ENCODE measurements at regions not wholly inside any gene's neighbourhood (a gene's known extent, or its start where the extent isn't known, plus 50 kb on each side); places are given as distances from the start of the nearest gene placed in this dataset.

DNA sequence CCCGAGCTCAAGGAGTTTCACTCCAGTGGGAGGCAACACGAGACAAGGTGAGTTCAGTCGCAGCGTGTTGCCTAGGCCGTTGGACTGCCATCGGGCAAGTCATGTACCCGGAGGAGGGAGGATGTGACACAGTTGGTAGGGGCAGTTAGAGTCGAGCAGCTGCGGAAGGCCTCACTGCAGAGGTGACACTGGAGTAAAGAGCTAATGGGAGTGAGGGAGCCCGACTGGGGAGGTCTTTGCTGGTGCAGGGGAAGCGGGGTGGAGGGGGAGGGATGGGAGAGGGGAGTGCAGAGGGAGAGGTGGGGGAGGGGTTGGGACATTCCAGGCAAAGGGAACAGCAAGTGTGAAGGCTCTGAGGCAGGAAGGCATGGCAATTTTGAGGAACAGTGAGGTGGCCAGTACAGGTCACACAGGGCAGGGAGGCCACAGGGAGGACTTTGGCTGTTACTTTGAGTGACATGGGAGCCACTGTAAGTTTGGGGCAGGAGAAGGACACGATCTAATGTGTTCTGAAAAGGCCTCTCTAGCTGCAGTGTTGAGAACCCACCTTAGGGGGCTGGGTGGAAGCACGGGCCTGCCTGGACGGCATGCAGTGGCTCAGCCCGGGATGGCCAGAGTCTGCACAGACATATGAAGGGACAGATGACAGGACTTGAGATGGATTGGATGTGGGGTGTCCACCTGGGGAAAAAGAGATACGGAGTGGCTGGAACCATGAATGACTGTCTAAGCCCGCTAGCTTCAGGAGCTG lies 61.1 kb downstream of the KCNF1 start:
- no peaks in the 10 kb centered on the region for H3K36me3 ChIP-seq
- no peak for DNase-seq
- no peak overlapping the region for H3K4me3 ChIP-seq
- no peak overlapping the region for H3K27ac ChIP-seq
- intact Hi-C loops (cut with DNase I) = no loop called here
- H3K27me3 ChIP-seq = no peaks in the 10 kb centered on the region
- no peaks in the 10 kb centered on the region for H3K4me1 ChIP-seq (ENCODE audit: insufficient read depth)
- no peaks in the 10 kb centered on the region for H3K9me3 ChIP-seq
- no peak for TF ChIP-seq EP300 (IDR thresholded peaks at IDR 0.05)
- 84 to 87% (median 86%) methylated on average over 17 of the region's 17 CpGs for WGBS, 3 donors

GRCh38 chr2:10973766-10974165 lies 62.0 kb downstream of the KCNF1 start:
- no peak for TF ChIP-seq CTCF (IDR thresholded peaks at IDR 0.05)
- no peak for TF ChIP-seq EP300 (IDR thresholded peaks at IDR 0.05)
- TF ChIP-seq POLR2A (IDR thresholded peaks at IDR 0.05) = no peak
- WGBS, 3 donors = 70 to 76% (median 76%) methylated on average over 6 of the region's 6 CpGs
- intact Hi-C loops (cut with DNase I) = no loop called here
- H3K27ac ChIP-seq = no peak overlapping the region
- H3K4me3 ChIP-seq = no peak overlapping the region
- DNase-seq = no peak
- H3K9me3 ChIP-seq = no peaks in the 10 kb centered on the region
- H3K36me3 ChIP-seq = no peaks in the 10 kb centered on the region
- no peaks in the 10 kb centered on the region for H3K27me3 ChIP-seq
- no peaks in the 10 kb centered on the region for H3K4me1 ChIP-seq (ENCODE audit: insufficient read depth)

- H3K27me3 ChIP-seq = no peaks in the 10 kb centered on the region
- TF ChIP-seq CTCF (IDR thresholded peaks at IDR 0.05) (no peak), EP300 (IDR thresholded peaks at IDR 0.05) (no peak), POLR2A (IDR thresholded peaks at IDR 0.05) (no peak)
- no peaks in the 10 kb centered on the region for H3K36me3 ChIP-seq
- no peaks in the 10 kb centered on the region for H3K4me1 ChIP-seq (ENCODE audit: insufficient read depth)
- H3K27ac ChIP-seq = no peak overlapping the region
- DNase-seq = no peak
- intact Hi-C loops (cut with DNase I) = no loop called here
- H3K4me3 ChIP-seq = no peak overlapping the region
- no peaks in the 10 kb centered on the region for H3K9me3 ChIP-seq
- WGBS, 3 donors = 22 to 26% (median 25%) methylated on average over 9 of the region's 9 CpGs
Measured at GRCh38 chr2:10977003-10977402, 65.3 kb downstream of the KCNF1 start.

GRCh38 chr2:10977621-10978020 lies 65.9 kb downstream of the KCNF1 start:
- Histone ChIP-seq H3K4me1 (ENCODE audit: insufficient read depth) (no peaks in the 10 kb centered on the region), H3K27ac (no peak overlapping the region), H3K36me3 (no peaks in the 10 kb centered on the region), H3K9me3 (no peaks in the 10 kb centered on the region), H3K4me3 (no peak overlapping the region), H3K27me3 (no peaks in the 10 kb centered on the region)
- TF ChIP-seq EP300 (IDR thresholded peaks at IDR 0.05) (no peak), POLR2A (IDR thresholded peaks at IDR 0.05) (no peak), CTCF (IDR thresholded peaks at IDR 0.05) (no peak)
- no peak for DNase-seq
- 23 to 27% (median 25%) methylated on average over 7 of the region's 7 CpGs for WGBS, 3 donors
- intact Hi-C loops (cut with DNase I) = no loop called here

DNA sequence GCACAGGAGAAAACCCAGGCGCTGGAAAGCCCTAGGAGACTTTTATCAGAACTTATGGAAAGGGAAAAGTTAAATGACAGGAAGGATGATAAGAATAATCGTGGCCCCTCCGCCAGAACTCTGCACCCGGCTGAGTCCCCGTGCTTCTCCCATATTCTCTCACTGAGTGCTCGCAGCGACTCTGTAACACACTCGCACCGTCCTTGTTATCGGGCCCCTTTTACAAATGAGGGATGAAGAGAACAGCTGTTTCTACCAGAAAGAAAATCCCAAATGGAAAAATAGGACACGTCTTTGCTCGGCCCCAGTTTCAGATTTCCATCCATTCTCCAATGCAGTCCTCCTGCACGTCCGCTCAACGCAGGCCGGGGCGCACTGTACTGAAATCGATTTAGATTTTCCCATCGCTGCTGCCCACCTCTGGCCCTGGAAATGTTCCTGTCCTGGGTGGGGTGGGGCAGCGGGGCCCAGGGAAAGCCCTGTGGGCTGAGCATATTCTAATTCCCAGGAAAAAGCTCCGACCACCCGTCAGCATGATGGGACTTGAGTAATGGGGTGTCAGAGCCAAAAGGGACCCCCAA lies 66.4 kb downstream of the KCNF1 start:
- H3K9me3 ChIP-seq = no peaks in the 10 kb centered on the region
- TF ChIP-seq EP300 (IDR thresholded peaks at IDR 0.05) (no peak), CTCF (IDR thresholded peaks at IDR 0.05) (no peak), POLR2A (IDR thresholded peaks at IDR 0.05) (no peak)
- H3K4me1 ChIP-seq (ENCODE audit: insufficient read depth) = no peaks in the 10 kb centered on the region
- H3K27me3 ChIP-seq = no peaks in the 10 kb centered on the region
- H3K27ac ChIP-seq = no peak overlapping the region
- no peak overlapping the region for H3K4me3 ChIP-seq
- no peaks in the 10 kb centered on the region for H3K36me3 ChIP-seq
- intact Hi-C loops (cut with DNase I) = no loop called here
- DNase-seq = no peak
- 46 to 58% (median 56%) methylated on average over 22 of the region's 22 CpGs for WGBS, 3 donors

Measured in ovary (tissue), 7 donors.